ENCODE measurements at regions not wholly inside any gene's neighbourhood (a gene's known extent, or its start where the extent isn't known, plus 50 kb on each side); places are given as distances from the start of the nearest gene placed in this dataset.

DNA sequence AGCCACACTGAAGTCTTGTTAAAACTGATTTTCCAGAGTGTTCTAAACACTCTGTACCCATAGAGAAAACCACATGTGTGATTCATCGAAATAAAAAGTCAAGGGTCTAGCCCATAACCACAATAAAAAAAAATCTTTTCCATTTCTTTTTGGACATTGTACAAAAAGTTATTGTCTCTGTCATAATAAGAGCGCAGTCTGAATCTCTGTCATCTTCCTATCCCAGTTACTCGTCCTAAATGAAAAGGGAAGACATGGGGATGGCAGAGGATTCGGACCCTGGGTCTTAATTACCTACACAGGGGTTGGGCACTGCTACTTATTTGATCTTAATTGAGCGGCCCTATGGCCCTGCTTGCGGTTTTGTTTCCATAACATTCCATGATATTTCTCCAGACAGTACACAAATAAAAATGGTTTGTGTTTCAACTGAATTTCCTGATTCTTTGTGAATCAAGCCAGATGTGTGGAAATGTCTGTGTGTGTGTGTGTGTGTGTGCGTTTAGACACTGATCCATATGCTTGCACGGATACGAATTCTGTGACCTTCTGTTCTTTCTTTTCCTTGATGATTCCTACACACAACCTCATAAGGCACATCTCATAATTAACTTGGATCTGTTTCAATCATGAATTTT is 133.4 kb upstream of the SPATS2L start:
- no peak for TF ChIP-seq POLR2A (IDR thresholded peaks at IDR 0.05; ENCODE audit: low read length)
- TF ChIP-seq GATA1 (IDR thresholded peaks at IDR 0.05; ENCODE audit: low read depth, low read length), result no peak

All from erythroblast (primary cell).